GM19099 (cell line): ENCODE measurements at regions not wholly inside any gene's neighbourhood (a gene's known extent, or its start where the extent isn't known, plus 50 kb on each side); places are given as distances from the start of the nearest gene placed in this dataset.

Experiments used
- POLR2A ChIP-seq: IDR thresholded peaks from 3 replicates; pipeline ENCODE4 v1.6.1; 2011; ENCODE audit warnings: low read depth; ENCODE audit not compliant: insufficient read length; ENCODE audit errors: extremely low read depth

DNA sequence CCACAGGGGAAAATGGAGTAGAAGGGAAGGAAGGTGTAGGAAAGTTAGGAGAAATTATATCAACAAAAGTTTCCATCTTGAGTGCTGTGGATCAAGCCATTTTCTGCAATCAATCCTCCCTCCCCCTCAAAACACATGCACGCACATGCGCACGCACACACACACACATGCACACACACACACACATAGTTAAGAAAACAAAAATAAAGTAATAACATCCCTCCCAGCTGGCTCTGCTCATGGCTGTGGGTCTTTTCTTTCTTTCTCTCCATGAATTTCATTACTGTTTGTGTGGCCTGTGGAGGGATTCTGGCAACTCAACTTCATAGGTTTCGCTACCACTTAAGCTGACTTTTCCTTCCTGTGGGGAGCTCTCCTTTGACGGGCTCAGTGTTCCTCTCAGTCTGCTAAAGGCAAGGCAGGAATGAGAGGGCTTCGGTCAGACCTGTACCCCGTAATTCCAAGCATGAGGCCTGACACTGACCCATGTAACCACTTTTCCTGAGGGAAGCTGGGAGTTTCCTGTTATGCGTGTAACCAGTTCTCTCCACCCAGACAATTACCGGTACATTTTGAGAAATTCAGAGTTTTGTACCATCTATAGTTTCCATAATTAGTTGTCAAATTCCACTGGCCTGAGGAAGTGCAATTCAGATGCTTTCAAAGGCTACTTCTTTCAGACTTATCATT is 79.8 kb downstream of the ZNF92 start:
- TF ChIP-seq POLR2A: no peak

DNA sequence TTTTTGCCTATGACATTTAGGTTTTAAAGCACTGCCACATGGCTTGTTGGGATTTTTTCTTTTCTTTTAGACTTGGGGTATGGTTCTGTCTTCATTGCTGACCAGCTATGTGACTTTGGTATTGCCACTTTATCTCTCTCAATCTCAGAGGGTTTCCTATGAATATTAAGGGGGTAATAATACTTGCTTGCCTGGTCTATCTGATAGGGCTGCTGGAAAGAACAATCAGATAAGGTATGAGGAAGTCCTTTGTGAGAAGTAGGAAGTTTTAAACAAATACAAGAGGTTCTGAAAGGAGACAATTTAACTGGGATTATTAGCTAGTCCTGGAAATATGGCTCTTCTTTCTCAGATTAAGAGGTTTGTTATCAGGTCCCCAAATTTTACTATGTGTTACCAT is 80.8 kb downstream of the ZNF92 start:
- no peak for TF ChIP-seq POLR2A

DNA sequence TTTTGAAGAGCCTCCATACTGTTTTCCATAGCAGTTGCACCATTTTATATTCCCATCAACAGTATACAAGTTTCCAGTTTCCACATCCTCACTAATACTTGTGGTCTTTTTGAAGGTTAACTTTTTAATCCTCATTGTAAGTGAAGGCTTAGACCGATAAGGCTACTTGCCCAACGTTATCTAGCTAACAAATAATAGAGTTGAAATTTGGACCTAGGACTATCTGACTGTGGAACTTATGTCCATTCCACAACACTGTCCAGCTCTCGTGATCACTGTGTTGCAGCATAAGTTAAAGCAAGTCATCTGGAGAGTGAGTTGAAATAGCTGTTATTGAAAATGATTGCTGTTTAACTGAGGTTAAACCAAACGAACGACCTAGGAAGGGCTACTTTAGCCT is 84.0 kb downstream of the ZNF92 start:
- no peak for TF ChIP-seq POLR2A

DNA sequence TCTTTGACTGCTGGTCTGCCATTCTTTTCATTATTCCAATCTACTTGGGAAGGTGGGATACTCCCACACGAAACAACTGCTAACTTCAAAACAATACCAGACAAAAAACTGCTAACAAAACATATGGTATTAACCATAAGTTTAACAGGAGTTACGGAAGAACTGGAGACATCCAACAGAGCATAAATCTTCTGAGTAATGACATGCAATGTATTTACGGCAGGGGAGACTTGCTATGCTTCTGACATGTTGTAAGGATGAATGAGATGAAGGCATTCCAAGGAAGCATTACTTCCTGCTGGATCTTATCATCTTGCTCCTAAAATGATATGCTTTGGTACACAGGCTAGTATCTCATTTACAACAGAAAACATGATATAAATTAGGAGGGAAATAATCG is 85.8 kb downstream of the ZNF92 start:
- TF ChIP-seq POLR2A: no peak

DNA sequence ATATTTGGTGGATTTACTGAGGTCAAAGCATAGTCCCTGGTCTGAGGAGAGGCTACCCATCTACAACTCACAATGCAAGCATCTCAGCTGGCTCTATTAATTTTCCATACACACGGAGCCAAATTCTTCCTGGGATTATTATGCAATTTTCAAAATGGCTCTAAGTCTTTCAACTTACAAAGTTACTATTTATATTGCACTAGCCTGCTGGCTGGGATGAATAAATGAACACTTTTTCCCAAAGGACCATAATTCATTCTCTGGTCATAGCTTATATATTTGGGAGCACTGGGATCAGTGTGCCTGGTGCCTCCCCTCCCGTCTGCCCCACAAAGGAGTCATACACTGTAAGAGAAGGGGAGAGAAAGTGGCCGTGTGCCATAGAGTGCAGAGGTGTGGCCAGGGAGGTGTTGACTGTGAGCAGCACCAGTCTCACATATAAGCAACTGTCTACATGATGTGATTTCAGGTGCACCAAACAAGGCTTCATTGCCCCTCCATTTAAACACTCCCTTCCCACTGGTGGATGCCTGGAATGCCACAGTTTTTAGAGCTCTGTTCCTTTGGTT is 88.6 kb downstream of the ZNF92 start:
- no peak for TF ChIP-seq POLR2A

DNA sequence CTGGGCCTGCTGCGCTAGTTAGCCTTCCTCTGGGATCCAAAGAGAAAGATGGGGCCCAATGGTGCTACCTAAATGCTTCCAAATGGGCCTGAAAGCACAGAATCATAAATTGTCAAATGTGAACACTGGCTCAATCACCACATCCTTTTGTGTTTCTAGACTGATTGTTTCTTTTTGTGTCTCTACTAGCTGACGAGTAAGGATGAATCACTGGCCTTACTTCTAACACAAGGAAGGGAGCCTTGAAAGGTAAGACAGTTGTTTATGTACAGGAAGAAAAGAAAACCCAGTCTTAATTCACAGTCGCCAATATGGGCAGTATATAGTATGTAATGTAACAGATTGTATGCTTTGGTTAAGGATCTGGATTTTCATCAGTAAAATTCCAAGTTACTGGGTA is 89.5 kb downstream of the ZNF92 start:
- TF ChIP-seq POLR2A: no peak

DNA sequence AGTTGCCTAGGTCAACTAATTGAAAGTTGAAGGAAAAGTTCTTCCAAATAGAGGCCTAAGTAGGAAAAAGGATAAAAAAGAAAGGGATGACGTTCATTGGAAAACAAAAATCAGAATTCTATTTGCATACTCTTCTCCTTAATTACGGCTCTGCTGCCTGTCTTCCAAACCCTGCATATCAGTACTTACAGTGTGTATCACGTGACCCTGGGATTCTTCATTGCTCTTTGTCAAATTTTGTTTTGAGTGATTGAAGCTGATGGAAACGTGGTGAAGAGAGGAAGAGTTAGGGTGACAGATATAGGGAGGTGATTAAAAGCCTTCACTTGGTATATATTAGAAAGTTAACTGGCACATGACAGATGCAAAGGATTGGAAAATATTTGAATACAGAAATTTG is 97.9 kb downstream of the ZNF92 start:
- TF ChIP-seq POLR2A: no peak

DNA sequence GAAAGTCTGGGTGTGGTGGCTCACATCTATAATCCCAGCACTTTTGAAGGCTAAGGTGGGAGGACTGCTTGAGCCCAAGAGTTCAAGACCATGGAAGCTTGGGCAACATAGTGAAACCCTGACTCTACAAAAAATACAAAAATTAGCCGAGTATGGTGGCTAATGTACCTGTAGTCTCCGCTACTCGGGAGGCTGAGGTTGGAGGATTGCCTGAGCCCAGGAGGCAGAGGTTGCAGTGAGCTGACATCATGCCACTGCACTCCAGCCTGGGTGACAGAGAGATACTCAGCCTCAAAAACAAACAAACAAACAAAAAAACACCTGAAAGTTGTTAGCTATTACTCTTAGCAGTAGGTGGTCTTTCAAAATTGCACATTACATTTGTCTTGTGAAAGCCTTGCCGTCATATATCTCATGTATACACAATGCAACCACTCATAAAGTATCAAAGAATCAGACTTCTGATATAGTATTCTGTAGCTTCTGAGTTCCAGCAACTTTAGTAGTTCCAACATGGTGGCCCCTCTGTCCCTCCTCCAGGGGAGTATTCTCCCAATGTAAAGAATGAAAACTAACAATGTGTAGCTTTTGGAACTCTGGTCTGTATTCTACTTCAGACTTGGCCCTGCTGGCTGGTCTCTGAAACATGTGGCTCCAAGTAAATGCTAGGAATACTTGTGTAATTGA is 101.5 kb downstream of the ZNF92 start:
- TF ChIP-seq POLR2A: no peak

DNA sequence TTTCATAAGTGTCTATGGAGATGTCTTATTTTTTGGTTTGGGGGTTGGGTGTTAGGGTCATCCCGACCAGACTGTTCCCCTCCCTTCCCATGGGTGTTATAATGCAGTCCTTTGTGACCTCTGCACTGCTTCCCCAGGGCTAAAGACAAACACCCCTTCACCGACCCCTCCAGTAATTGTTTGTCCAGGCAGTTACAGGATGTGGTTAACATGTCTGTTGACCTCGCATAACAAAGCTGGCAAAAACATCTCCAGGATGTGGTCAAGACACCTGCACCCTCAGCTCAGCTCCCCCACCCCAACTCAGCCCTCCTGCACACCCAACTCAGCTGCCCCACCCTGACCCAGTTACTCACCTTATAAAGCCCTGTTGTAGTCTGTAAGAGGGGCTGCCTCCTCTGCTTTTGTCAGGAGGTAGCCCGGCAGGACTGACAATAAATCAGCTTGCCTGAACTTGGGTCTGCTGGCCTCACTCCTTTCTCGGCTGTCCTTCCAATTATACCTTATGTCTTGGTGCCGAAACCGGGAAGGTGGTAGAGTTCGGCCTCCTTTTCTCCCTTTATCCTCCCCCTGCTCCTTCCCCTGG is 102.2 kb downstream of the ZNF92 start:
- TF ChIP-seq POLR2A: no peak

DNA sequence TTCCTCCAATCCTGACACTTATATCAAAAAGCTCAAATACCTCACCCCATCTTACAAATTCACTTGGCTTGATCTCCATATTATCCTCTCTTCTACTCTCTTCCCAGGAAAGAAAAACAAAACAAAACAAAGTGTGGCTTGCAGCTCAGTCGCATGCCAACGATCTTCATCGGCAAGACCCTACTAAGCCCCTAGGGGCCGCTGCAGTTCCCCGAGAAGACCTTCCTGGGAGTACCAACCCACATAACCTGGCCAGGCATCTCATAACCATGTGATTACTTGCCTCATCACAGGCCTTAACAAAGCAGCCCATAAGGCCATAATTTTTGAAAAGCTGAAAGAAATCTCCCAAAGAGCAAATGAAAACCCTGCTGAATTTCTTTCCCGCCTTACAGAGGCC is 103.7 kb downstream of the ZNF92 start:
- TF ChIP-seq POLR2A: no peak

DNA sequence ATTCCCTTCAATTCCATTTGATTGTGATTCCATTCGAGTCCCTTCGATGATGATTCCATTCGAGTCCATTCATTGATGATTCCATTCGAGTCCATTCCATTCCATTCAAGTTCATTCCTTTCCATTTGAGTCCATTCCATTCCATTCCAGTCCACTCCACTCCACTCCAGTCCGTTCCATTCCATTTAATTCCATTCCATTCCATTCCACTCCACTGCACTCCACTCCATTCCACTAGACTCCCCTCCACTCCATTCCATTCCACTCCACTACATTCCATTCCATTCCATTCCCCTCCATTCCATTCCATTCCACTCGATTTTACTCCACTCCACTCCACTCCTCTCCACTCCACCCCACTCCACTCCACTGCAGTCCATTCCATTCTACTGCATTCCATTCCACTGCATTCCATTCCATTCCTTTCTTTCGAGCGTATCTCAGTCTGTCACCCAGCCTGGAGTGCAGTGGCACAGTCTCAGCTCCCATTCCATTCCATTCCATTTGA is 115.7 kb downstream of the ZNF92 start:
- TF ChIP-seq POLR2A: no peak

DNA sequence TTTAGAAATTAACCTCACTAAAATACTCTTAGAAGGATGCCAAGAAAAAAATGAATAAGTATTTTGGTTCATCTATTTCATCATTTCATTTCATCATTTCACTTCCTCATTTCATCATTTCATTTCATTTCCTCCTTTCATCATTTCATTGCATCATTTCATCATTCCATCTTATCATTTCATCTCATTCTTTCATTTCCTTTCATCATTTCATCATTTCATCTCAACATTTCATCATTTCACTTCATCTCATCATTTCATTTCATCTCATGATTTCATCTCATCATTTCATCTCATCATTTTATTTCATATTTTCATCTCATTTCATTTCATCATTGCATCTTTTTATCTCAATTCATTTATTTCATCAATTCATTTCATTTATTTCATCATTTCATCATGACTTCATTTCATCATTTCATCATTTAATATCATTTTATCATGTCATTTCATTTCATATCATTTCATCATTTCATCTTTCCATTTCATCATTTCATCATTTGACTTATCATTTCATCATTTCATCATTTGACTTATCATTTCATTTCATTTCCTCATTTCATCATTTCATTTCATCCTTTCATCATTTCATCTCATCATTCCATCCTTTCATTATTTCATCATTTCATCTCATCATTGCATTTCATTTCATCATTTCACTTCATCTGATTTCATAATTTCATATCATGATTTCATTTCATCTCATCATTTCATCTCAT is 129.9 kb downstream of the ZNF92 start:
- no peak for TF ChIP-seq POLR2A

DNA sequence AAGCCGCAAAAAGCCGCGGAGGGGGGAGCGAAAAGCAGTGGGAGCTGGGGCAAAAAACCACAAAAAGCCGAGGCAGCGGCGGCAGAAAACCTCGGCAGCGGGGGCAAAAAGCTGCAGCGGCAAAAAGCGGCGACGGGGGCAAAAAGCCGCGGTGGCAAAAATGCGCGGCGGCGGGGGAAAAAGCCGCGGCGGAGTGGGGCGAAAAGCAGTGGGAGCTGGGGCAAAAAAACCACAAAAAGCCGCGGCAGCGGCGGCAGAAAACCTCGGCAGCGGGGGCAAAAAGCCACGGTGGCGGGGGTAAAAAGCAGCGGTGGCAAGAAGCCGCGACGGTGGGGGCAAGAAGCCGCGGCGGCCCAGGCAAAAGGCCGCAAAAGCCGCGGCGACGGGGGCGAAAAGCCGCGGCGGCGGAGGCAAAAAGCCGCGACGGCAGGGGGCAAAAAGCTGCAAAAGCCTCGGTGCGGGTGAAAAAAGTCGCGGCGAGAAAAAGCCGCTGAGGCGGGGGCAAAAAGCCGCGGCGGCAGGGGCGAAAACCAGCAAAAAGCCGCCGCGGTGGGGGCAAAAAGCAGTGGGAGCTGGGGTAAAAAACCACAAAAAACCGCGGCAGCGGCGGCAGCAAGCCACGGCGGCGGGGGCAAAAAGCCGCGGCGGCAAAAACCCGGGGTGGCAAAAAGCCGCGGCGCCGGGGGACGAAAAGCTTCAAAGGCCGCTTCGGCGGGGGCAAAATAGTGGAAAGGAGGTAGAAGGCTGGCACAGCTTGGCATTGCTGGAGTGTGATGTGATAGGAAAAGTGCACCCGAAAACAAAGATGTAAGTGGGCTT is 135.9 kb downstream of the ZNF92 start:
- TF ChIP-seq POLR2A: no peak

DNA sequence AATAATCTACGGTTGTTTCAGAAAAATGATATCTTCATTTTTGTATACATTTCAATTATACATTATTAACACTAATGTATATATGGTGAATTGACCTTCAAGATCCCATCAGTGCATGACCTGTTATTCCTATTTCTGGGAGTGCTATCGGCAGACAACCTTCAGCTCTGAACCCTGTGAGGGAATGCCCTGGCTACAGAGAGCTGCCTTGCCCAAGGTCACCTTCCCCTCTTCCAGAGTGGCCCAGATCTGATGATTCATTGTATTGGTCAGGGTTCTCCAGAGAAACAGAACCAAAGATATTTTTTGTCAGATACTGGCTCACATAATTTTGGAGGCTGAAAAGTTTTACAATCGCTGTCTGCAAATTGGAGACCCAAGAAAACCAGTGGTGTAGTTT is 235.5 kb downstream of the ZNF92 start:
- no peak for TF ChIP-seq POLR2A
